Astrocyte of the cerebellum (primary cell): ENCODE measurements at regions not wholly inside any gene's neighbourhood (a gene's known extent, or its start where the extent isn't known, plus 50 kb on each side); places are given as distances from the start of the nearest gene placed in this dataset.

ENCODE experiments used
- DNase-seq: peaks from one replicate; pipeline ENCODE4 v3.0.0-alpha.2; 2011; ENCODE audit warnings: low read depth
- H3K4me3 ChIP-seq: 2 replicates; pipeline ENCODE4 v1.5.1; 2011; ENCODE audit warnings: mild to moderate bottlenecking, low read depth, low read length, moderate library complexity
- in situ Hi-C: cut with HindIII; loops from 2 replicates; pipeline ENCODE4 v1.10.0; 2017; ENCODE audit warnings: low sequenced_read_pairs
- TF ChIP-seq, protein P1 (sequence below): IDR thresholded peaks from 2 replicates; pipeline ENCODE4 v1.5.1; 2012; ENCODE audit warnings: low read length, low read depth, moderate library complexity, mild to moderate bottlenecking; ENCODE audit errors: missing control alignments

DNA sequence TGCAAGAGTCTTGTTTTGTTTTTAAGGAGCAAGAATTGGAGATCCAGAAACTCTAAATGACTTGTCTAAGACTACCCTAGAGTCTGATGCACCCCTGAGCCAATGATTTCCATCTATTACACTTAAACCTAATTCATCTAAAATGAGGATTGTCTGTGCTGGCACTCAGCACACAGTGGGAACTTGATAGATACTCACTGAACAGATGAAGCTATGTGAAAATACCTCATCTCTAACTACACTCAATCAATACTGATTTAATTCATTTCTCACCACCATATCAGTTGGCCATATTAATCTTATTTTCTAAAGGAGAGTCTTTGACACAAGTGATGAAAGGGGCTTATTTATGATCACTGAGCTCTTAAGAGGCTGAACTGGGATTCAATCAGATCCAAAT lies 262.1 kb downstream of the HS3ST1 start:
- in situ Hi-C loops: no loop called here
- DNase-seq: no peak
- no peak overlapping the region for H3K4me3 ChIP-seq
- TF ChIP-seq, protein P1, sequence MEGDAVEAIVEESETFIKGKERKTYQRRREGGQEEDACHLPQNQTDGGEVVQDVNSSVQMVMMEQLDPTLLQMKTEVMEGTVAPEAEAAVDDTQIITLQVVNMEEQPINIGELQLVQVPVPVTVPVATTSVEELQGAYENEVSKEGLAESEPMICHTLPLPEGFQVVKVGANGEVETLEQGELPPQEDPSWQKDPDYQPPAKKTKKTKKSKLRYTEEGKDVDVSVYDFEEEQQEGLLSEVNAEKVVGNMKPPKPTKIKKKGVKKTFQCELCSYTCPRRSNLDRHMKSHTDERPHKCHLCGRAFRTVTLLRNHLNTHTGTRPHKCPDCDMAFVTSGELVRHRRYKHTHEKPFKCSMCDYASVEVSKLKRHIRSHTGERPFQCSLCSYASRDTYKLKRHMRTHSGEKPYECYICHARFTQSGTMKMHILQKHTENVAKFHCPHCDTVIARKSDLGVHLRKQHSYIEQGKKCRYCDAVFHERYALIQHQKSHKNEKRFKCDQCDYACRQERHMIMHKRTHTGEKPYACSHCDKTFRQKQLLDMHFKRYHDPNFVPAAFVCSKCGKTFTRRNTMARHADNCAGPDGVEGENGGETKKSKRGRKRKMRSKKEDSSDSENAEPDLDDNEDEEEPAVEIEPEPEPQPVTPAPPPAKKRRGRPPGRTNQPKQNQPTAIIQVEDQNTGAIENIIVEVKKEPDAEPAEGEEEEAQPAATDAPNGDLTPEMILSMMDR: no peak

DNA sequence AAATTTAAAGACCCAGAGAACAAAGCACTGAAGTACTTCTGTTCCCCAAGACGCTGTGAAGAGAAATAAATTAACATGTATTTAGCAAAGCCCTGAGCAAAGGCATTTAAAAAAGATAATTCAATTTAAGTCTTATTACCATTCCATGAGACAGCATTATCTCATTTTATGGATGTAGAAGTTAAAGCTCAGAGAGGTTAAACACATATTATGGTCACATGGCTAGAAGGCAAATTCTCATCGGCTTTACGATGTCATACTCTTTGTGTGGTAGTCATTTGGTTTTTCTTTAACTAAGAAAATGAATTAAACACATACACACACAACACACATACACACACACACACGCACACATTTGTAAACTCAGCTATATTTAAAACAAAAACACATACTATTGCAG lies 262.7 kb downstream of the HS3ST1 start:
- in situ Hi-C loops: no loop called here

DNA sequence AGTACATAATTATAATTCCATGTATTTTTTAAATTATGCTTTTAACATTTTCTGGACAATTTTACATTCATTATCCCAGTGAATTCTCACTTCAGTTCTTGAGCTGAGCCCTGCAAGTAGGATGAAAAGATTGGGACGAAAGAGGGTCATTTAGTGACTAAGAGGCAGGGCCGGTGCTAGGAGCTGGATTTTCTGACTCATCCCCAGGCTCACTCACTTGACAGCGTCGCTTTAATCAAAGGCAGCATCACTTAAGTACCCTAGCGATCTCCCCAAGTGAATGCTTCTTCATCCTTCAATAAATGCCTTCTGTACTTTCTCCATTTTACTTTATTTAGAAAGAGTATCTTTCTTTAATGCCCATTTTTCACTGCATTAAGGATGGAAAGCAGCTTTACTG lies 263.6 kb downstream of the HS3ST1 start:
- TF ChIP-seq, protein P1: no peak
- in situ Hi-C loops: no loop called here
- H3K4me3 ChIP-seq: no peak overlapping the region
- DNase-seq: no peak

More for the DNA sequence above, 262.7 kb downstream of the HS3ST1 start:
- H3K4me3 ChIP-seq: no peak overlapping the region
- TF ChIP-seq, protein P1: no peak
- no peak for DNase-seq

DNA sequence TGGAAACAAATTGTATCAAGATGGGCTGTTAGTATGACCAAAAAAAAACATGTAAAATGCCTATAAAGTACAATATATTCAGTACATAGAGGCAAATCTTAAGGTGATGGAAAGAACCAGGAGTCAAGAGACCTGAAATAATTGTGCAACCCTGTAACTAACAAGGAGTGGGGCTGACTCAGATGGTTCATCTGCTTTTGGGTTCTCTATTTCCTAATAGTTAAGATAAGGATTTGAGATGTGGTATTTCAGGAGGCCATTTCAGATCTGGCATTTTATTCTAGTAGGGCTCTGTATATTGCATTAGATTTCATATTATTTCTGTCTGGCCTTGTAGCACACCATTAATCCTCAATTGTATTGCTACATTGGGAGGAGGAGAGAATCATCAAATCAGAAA lies 268.4 kb downstream of the HS3ST1 start:
- H3K4me3 ChIP-seq: no peak overlapping the region
- in situ Hi-C loops: no loop called here

DNA sequence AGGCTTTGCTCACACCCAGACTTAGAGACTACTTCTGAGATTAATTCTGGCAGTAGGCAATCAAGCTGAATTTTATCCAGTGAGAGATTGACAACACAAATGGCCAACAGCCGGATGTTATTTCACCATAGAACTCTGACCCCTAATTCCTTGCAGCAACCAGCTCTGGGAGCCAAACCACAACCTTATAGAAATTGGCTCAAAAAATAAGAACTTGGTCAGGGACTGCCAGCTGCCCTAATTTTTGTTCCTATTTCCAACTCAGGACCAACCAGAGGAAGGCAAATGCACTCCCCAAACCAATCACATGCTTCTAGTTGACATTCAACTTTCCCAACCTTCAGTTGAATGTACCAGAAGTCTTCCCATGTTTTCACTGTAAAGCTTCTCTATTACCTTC lies 269.7 kb downstream of the HS3ST1 start:
- no peak for DNase-seq
- in situ Hi-C loops: no loop called here
- no peak overlapping the region for H3K4me3 ChIP-seq
- TF ChIP-seq, protein P1: no peak

More for the DNA sequence above, 268.4 kb downstream of the HS3ST1 start:
- DNase-seq: no peak
- TF ChIP-seq, protein P1: no peak

DNA sequence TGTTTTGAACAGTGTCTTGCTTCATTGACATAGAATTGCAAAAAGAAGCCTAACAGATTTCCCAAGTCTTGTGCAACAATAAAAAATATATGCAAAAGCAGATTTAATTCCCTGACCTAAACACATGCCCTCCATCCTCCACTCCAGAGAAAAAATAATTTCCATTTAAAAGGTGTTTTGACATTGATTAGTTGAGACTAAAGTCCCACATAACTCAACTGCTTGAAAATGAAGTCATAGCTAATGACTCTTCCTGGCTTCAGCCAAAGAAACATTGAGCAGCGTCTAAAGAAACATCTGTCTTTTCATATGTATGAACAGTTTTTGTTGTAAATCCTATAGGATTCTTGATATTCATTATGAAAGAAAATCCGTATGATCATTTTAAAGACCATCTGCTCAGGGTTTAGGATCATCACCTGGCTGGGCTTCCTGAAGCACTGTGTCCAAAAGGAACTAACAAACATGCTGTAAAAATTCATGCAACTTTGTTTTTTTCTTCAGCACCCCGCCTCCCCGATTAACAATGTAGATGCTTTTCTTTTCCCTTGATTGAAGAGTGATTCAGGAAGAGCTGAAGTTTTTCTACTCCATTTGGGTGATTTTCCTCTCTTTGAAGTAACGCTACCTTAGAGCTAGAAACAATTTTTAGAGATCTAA lies 273.4 kb downstream of the HS3ST1 start:
- in situ Hi-C loops: no loop called here
- TF ChIP-seq, protein P1: no peak
- no peak overlapping the region for H3K4me3 ChIP-seq
- DNase-seq: no peak
